ENCODE measurements at regions not wholly inside any gene's neighbourhood (a gene's known extent, or its start where the extent isn't known, plus 50 kb on each side); places are given as distances from the start of the nearest gene placed in this dataset.

DNA sequence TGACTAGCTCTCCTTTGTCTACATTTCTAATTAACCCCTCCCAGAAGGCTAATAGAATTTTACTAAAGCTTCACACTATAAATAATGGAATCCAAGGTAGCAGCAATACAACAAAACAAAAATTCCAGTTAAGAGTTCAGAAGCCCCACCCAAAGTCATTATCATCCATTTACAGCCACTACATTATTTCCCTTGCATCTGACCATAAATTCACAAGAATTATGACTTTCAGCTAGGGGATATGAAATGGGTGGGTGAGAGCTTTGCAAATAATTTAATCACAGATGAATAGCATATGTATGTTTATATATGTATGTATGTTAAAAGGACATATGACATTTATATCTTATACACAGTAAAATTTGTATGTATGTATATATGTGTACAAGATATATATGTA, 65.3 kb upstream of the PTGDR start:
- Histone ChIP-seq H3K27me3 (replicated peaks; ENCODE audit: insufficient read depth) (peaks cover 13% of the 10 kb centered on the region), H3F3A (ENCODE audit: insufficient read depth) (no peaks in the 10 kb centered on the region), H3K79me2 (ENCODE audit: insufficient read depth) (no peaks in the 10 kb centered on the region), H3K4me3 (no peak overlapping the region), H3K9me2 (ENCODE audit: insufficient read depth) (no peaks in the 10 kb centered on the region), H3K4me1 (ENCODE audit: insufficient read depth) (no peaks in the 10 kb centered on the region), H3K36me3 (ENCODE audit: low read depth) (no peaks in the 10 kb centered on the region), H3K9me3 (ENCODE audit: low read depth) (no peaks in the 10 kb centered on the region), H3K4me2 (ENCODE audit: unreplicated experiment) (no peak overlapping the region), H3K9ac (no peak overlapping the region), H4K20me1 (ENCODE audit: insufficient read depth) (no peaks in the 10 kb centered on the region), H3K27ac (no peak overlapping the region), H2AFZ (no peak overlapping the region)
- in situ Hi-C loops (cut with MboI): no loop called here
- DNase-seq: no peak
- TF ChIP-seq EZH2phosphoT487 (IDR thresholded peaks at IDR 0.05; ENCODE audit: insufficient read depth, low read depth) (no peak), EZH2 (IDR thresholded peaks at IDR 0.05; ENCODE audit: insufficient read depth, poor library complexity, severe bottlenecking) (no peak)

DNA sequence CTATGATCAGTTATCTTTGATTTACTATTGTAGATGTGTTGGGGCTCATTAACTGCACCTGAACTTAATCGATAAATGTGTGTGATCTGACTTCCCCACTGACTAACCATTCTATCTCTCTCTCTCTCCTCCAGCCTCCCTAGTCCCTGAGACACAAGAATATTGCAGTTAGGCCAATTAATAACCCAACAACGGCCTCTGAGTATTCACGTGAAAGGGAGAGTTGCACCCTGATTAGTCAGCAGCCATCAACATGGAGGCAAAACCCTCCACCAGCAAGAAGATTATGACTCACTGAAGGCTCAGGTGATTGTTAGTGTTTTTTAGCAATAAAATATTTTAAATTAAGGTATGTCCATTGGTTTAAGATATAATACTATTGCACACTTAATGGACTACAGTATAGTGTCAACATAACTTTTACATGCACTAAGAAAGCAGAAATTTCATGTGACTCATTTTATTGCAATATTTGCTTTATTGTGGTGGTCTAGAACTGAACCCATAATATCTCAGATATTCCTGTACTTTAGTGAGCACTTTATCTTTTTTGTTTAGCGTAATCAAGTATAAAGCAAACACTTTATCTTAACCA, 77.1 kb upstream of the PTGDR start:
- Histone ChIP-seq H3K36me3 (ENCODE audit: low read depth) (no peaks in the 10 kb centered on the region), H3K4me2 (ENCODE audit: unreplicated experiment) (no peak overlapping the region), H3K4me1 (ENCODE audit: insufficient read depth) (no peaks in the 10 kb centered on the region), H3K27ac (no peak overlapping the region), H3K27me3 (replicated peaks; ENCODE audit: insufficient read depth) (0 out of 2 replicates have a peak, but pooled peaks cover 7% of the 10 kb centered on the region), H3K9me2 (ENCODE audit: insufficient read depth) (no peaks in the 10 kb centered on the region), H3F3A (ENCODE audit: insufficient read depth) (no peaks in the 10 kb centered on the region), H2AFZ (no peak overlapping the region), H3K79me2 (ENCODE audit: insufficient read depth) (no peaks in the 10 kb centered on the region), H3K4me3 (no peak overlapping the region), H3K9ac (no peak overlapping the region), H4K20me1 (ENCODE audit: insufficient read depth) (no peaks in the 10 kb centered on the region), H3K9me3 (ENCODE audit: low read depth) (no peaks in the 10 kb centered on the region)
- 80 to 81% methylated on average over 4 of the region's 4 CpGs for WGBS, 2 experiments (ENCODE audit: low coverage in 1 of 2, low lambda C conversion rate in 2 of 2, missing lambda C conversion rate in 2 of 2)
- DNase-seq: no peak
- TF ChIP-seq EZH2phosphoT487 (IDR thresholded peaks at IDR 0.05; ENCODE audit: insufficient read depth, low read depth) (no peak), EZH2 (IDR thresholded peaks at IDR 0.05; ENCODE audit: insufficient read depth, poor library complexity, severe bottlenecking) (no peak)
- in situ Hi-C loops (cut with MboI): no loop called here

DNA sequence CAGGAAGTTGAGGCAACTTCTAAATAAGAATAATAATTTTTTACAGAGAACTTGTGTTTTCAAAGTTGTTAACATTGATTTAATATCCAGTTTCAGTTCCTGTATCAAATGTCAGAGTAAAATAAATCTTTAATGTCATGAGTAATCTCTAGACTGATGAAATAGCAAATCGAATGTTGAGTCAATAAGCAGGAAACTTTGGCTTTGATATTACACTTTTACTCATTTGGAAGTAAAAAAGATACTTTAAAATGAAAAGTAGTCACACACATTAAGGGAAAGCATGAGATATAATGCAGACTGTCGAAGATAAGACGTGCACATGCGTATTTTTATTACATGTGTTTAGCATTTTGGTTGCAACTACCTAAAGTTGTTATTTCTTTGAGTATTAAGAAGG, 78.2 kb upstream of the PTGDR start:
- Histone ChIP-seq H3K4me3 (no peak overlapping the region), H3K27ac (no peak overlapping the region), H3K9me3 (ENCODE audit: low read depth) (no peaks in the 10 kb centered on the region), H3K4me1 (ENCODE audit: insufficient read depth) (no peaks in the 10 kb centered on the region), H2AFZ (no peak overlapping the region), H4K20me1 (ENCODE audit: insufficient read depth) (no peaks in the 10 kb centered on the region), H3K79me2 (ENCODE audit: insufficient read depth) (no peaks in the 10 kb centered on the region), H3K9me2 (ENCODE audit: insufficient read depth) (no peaks in the 10 kb centered on the region), H3K4me2 (ENCODE audit: unreplicated experiment) (no peak overlapping the region), H3K27me3 (replicated peaks; ENCODE audit: insufficient read depth) (0 out of 2 replicates have a peak, but pooled peaks cover 4% of the 10 kb centered on the region), H3K9ac (no peak overlapping the region), H3F3A (ENCODE audit: insufficient read depth) (no peaks in the 10 kb centered on the region), H3K36me3 (ENCODE audit: low read depth) (no peaks in the 10 kb centered on the region)
- in situ Hi-C loops (cut with MboI): no loop called here
- WGBS, 2 experiments (ENCODE audit: low coverage in 1 of 2, low lambda C conversion rate in 2 of 2, missing lambda C conversion rate in 2 of 2): 30 to 35% methylated on average over 4 of the region's 4 CpGs
- DNase-seq: no peak
- TF ChIP-seq EZH2 (IDR thresholded peaks at IDR 0.05; ENCODE audit: insufficient read depth, poor library complexity, severe bottlenecking) (no peak), EZH2phosphoT487 (IDR thresholded peaks at IDR 0.05; ENCODE audit: insufficient read depth, low read depth) (no peak)

DNA sequence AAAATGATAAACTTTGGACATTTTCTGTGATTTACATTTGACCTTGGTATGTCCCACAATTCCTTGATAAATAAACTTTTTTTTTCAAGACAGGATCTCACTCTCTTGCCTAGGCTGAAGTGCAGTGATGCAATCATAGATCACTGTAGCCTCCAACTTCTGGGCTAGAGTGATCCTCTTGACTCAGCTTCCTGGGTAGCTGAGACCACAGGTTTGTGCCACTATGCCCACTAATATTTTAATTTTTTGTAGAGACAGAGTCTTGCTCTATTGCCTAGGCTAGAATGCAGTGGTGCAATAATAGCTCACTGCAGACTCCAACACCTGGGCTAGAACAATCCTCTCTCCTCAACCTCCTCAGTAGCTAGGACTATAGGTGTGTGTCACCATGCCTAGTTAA, 79.1 kb upstream of the PTGDR start:
- no peak overlapping the region for H3K4me3 ChIP-seq
- DNase-seq: no peak
- no peaks in the 10 kb centered on the region for H3K79me2 ChIP-seq (ENCODE audit: insufficient read depth)
- H3K4me2 ChIP-seq (ENCODE audit: unreplicated experiment): no peak overlapping the region
- H3K9me2 ChIP-seq (ENCODE audit: insufficient read depth): no peaks in the 10 kb centered on the region
- no peaks in the 10 kb centered on the region for H3K27me3 ChIP-seq (replicated peaks; ENCODE audit: insufficient read depth)
- H3K9me3 ChIP-seq (ENCODE audit: low read depth): no peaks in the 10 kb centered on the region
- no peak for TF ChIP-seq EZH2phosphoT487 (IDR thresholded peaks at IDR 0.05; ENCODE audit: insufficient read depth, low read depth)
- TF ChIP-seq EZH2 (IDR thresholded peaks at IDR 0.05; ENCODE audit: insufficient read depth, poor library complexity, severe bottlenecking): no peak
- no peaks in the 10 kb centered on the region for H4K20me1 ChIP-seq (ENCODE audit: insufficient read depth)
- no peak overlapping the region for H3K27ac ChIP-seq
- in situ Hi-C loops (cut with MboI): no loop called here
- H3K4me1 ChIP-seq (ENCODE audit: insufficient read depth): no peaks in the 10 kb centered on the region
- H3K9ac ChIP-seq: no peak overlapping the region
- H2AFZ ChIP-seq: no peak overlapping the region
- H3F3A ChIP-seq (ENCODE audit: insufficient read depth): no peaks in the 10 kb centered on the region
- H3K36me3 ChIP-seq (ENCODE audit: low read depth): no peaks in the 10 kb centered on the region

DNA sequence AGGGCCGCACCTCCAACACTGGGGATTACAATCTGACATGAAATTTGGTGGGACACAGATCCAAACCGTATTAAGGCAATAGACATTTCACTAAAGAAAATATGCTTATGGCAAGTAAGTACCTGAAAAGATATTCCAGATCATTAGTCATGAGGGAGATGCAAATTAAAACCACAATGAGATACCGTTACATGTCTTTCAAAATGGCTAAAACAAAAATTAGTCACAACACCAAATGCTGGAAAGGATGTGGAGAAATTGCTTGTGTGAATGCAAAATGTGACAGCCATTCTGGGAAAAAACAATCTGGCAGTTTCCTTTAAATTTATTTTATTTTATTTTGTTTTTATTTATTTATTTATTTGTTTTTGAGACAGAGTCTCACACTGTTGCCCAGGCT, 82.3 kb upstream of the PTGDR start:
- Histone ChIP-seq H3K36me3 (ENCODE audit: low read depth) (no peaks in the 10 kb centered on the region), H3K79me2 (ENCODE audit: insufficient read depth) (no peaks in the 10 kb centered on the region), H3K27ac (no peak overlapping the region), H3K4me1 (ENCODE audit: insufficient read depth) (no peaks in the 10 kb centered on the region), H3K9ac (no peak overlapping the region), H3K4me3 (no peak overlapping the region), H2AFZ (no peak overlapping the region), H4K20me1 (ENCODE audit: insufficient read depth) (no peaks in the 10 kb centered on the region), H3F3A (ENCODE audit: insufficient read depth) (no peaks in the 10 kb centered on the region), H3K27me3 (replicated peaks; ENCODE audit: insufficient read depth) (no peaks in the 10 kb centered on the region), H3K9me2 (ENCODE audit: insufficient read depth) (no peaks in the 10 kb centered on the region), H3K4me2 (ENCODE audit: unreplicated experiment) (no peak overlapping the region), H3K9me3 (ENCODE audit: low read depth) (no peaks in the 10 kb centered on the region)
- in situ Hi-C loops (cut with MboI): no loop called here
- DNase-seq: no peak
- 33 to 69% methylated on average over 3 of the region's 3 CpGs for whole genome bisulfite sequencing, 2 experiments (ENCODE audit: low coverage in 1 of 2, low lambda C conversion rate in 2 of 2, missing lambda C conversion rate in 2 of 2)
- TF ChIP-seq EZH2 (IDR thresholded peaks at IDR 0.05; ENCODE audit: insufficient read depth, poor library complexity, severe bottlenecking): no peak
- TF ChIP-seq EZH2phosphoT487 (IDR thresholded peaks at IDR 0.05; ENCODE audit: insufficient read depth, low read depth): no peak

All from GM23248 (cell line).